NCI-H526 (cell line): ENCODE measurements at regions not wholly inside any gene's neighbourhood (a gene's known extent, or its start where the extent isn't known, plus 50 kb on each side); places are given as distances from the start of the nearest gene placed in this dataset.
A peak's percentile ranks its signal among the peaks of the same experiment; 100 is the strongest.

ENCODE experiments used
- DNase-seq, 2 experiments: peaks; one replicate each; lab custom pipeline; 2025; lab: John Stamatoyannopoulos, UW

DNA sequence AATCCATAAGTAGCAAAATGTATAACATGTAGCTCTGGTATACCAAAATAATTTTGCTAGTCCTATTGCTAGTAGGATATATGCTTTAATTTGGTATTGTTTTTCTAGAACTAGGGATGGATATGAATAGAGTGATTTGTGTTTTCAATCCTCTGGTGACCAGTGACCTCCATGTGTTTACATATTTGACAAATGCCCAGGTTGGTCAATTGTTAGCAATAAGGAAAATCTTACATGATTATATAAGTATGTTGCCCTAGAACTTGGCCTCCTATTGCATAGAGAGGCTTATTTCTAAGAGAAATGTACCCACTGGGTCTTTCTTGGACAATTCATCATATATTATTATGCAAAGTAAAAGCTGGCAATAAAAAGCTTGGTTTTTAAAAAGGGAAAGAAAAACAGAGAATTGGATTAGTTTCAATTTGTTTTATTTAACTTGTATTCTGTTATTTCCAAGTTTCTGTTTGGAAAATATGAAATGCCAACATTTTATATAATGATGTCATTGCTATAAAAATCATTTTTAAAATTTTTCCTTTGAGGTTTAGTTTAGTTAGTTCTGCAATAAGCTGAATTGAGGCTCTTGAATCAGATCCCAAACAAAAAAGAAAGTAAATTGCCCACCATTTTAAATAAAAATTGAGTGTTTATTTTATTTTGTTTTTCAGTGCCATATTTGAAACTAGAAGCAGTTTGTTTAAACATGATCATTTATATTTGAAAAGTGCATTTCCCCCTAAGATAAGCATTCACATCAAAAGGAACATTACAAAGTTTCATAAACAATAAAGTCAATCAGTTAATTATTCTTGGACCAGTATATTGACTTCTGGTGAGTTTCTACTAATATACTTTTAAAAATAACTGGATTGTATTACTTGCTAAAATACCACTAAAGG lies 210.9 kb downstream of the ZC3H11B start:
- no peak for DNase-seq

DNA sequence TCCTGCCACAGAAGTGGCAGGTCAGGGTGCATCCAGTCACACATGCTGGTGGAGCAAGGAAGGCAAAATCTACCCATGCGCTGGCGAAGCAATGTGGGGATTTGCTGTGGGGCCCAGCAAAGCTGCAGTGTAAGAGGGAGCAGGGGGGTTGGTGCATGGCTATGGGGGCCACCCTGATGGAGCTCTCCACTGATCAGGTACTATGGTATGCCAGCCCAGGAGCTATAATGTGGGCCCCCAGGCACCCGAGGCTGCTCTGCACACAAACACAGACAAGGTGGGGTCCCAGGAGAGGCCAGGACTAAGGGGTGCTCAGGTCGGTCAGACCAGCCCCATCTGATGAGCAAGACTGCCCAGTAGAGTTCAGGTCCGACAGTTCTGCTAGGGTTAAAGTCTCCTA lies 213.5 kb downstream of the ZC3H11B start:
- DNase-seq = no peak

GRCh38 chr1:219398815-219399396 lies 214.0 kb downstream of the ZC3H11B start:
- DNase-seq = no peak

GRCh38 chr1:219397511-219397910 lies 215.4 kb downstream of the ZC3H11B start:
- no peak for DNase-seq

- no peak for DNase-seq
These were observed 217.6 kb downstream of the LYPLAL1 start for GRCh38 chr1:219391297-219391696.

DNA sequence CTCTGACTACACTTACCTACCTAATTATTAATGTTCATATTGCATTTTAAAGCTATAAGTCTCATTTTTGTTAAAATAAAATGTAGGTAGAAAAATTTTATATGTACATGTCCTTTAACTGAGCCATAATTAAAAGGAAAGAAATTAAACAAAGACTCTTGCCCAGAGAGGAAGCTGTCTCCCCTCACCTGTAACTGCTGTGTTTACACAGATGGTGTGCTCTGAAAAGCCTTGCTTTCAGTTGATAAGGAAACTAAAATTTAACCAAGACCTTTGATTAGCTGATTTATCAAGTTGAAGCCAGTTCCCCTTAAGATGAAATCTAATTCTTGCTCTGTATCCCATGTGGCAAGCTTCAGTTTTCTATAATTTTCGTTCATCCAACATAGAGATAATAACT lies 213.5 kb downstream of the LYPLAL1 start:
- no peak for DNase-seq

GRCh38 chr1:219385787-219386427 lies 212.2 kb downstream of the LYPLAL1 start:
- DNase-seq = peak; percentile 6 to 21

- DNase-seq = no peak
These were observed 209.6 kb downstream of the LYPLAL1 start for GRCh38 chr1:219383281-219383680.

DNA sequence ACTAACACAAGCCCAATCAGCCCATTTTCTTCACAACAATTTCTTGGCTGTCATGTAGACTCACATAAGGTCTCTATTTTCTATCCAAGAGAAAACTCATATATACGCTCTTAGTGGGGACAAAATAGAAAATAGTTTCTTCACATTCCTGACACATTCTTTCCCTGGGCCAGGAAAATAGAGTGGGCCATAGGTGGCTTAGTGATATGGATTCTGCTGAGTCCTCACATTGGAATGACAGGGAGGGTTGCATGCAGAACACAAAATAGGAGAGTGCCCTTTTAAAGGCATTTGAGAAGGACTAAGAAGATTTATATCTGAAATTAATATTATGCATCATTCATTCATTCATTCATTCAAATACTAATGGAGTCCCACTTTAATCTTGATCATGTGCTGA lies 207.7 kb downstream of the LYPLAL1 start:
- DNase-seq = no peak

- no peak for DNase-seq
These were observed 206.8 kb downstream of the LYPLAL1 start for GRCh38 chr1:219380463-219380862.

DNA sequence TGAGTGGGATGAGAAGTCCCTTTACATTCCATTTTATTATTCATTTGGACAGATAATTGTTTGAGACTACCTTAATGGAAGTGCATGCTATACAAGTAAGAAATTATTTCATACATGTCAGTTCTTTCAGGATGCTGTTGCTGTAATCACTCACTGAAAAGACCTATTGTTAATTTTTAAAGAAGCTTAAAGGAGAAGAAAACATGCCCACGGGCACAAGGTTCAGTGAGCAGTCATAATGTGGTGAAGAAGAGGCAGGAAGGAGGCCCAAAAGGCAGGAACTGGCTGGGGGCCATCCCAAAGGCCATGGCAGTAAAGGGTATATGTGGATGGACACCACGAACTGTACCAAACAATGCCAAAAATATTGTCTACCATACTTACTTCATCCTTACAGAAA lies 206.0 kb downstream of the LYPLAL1 start:
- DNase-seq = no peak

GRCh38 chr1:219374636-219375035 lies 201.0 kb downstream of the LYPLAL1 start:
- DNase-seq = no peak

- no peak for DNase-seq
These were observed 200.4 kb downstream of the LYPLAL1 start for GRCh38 chr1:219374046-219374566.

DNA sequence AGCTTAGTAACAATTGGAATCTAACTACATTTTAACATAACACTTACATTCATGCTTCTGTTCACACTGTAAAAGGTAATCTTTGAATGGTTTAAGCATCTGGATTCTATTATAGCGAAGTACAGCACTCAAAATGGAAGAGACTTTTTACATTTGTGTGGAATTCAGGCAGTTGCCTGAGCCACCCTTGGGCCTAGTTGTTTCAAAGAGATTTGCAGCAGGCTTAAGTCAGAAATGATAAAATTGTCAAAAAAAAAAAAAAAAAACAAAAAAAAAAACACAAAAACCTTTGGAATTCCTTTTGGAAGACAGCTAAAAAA lies 199.9 kb downstream of the LYPLAL1 start:
- DNase-seq = no peak

- DNase-seq = no peak
These were observed 199.4 kb downstream of the LYPLAL1 start for GRCh38 chr1:219372916-219373615.

DNA sequence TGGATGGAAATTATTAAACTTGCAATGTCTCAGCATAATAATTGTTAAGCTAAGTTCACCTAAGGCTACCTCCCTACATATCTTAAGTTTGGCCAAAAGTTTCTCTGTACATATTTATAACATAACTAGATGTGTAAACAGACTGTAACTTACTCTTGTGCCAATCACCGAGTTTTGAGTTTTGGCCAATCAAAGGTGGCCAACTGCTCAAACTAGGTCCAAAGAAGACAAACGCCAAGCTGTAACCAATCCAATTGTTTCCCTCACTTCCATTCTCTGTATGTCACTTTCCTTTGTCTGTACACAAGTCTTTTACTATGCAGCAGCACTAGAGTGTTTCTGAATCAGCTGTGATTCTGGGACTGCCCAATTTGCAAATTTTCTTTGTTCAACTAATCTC lies 197.8 kb downstream of the LYPLAL1 start:
- DNase-seq = no peak

GRCh38 chr1:219367496-219367895 lies 193.8 kb downstream of the LYPLAL1 start:
- DNase-seq = no peak

DNA sequence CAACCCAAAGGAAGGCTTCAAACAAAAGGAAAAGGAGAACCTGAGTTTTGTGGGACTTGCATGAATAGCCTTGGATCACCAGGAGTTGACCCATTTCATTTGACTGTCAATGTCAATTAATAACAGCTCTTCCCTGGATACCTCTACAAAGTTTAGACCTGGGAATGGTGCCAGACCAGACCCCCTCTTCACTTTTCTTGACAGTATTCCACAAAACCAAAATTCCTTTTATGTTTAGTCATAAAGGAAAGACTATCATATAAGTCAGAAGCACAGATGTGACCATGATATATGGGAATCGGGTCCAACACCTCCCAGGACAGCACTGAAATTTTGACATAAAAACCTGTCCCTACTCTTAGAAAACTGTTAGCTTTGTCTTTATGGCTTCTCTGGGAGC lies 191.8 kb downstream of the LYPLAL1 start:
- no peak for DNase-seq

GRCh38 chr1:219362702-219363101 lies 189.0 kb downstream of the LYPLAL1 start:
- no peak for DNase-seq

DNA sequence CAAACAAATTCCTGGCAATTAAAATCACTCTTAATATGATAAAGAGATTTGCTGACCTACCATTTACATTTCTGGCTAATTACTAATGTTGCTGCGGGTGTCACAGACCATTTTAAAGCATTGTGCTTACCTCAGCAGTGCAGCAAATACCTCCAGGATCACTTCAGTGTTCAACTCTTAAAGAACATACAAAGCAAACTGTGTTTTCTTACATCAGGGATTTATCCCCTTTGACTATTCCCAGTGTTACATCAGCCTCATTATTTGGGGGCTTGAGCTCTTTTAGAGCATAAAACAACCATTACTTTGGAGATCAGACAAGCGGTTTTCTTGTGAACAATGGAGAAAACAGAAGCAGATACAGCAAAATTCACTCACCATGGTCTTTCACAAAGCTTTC lies 185.4 kb downstream of the LYPLAL1 start:
- DNase-seq = no peak

GRCh38 chr1:219358080-219358479 lies 184.4 kb downstream of the LYPLAL1 start:
- DNase-seq = no peak

- DNase-seq = no peak
These were observed 181.3 kb downstream of the LYPLAL1 start for GRCh38 chr1:219354962-219355361.
